H9 (cell line): ENCODE measurements at regions not wholly inside any gene's neighbourhood (a gene's known extent, or its start where the extent isn't known, plus 50 kb on each side); places are given as distances from the start of the nearest gene placed in this dataset.

Experiments used
- DNase-seq: peaks from one replicate; pipeline ENCODE4 v3.0.0-alpha.2; 2017
- H2AFZ ChIP-seq: one replicate; pipeline ENCODE4 v1.6.1; 2013; ENCODE audit warnings: mild to moderate bottlenecking, low read length, control low read depth, moderate library complexity
- H2AK5ac ChIP-seq: 2 replicates; pipeline ENCODE4 v1.6.1; 2013; ENCODE audit warnings: low read length, control low read depth, mixed read lengths; ENCODE audit not compliant: insufficient read length
- H2BK120ac ChIP-seq: one replicate; pipeline ENCODE4 v1.6.1; 2013; ENCODE audit warnings: low read depth, mild to moderate bottlenecking, low read length, control low read depth, inconsistent platforms; ENCODE audit not compliant: poor library complexity, severe bottlenecking
- H2BK12ac ChIP-seq: 2 replicates; pipeline ENCODE4 v1.6.1; 2013; ENCODE audit warnings: low read length, control low read depth, mixed read lengths, low read depth; ENCODE audit not compliant: insufficient read length
- H2BK15ac ChIP-seq: 2 replicates; pipeline ENCODE4 v1.6.1; 2013; ENCODE audit warnings: low read depth, low read length, control low read depth
- H2BK20ac ChIP-seq: one replicate; pipeline ENCODE4 v1.6.1; 2013; ENCODE audit warnings: low read depth, mild to moderate bottlenecking, low read length, control low read depth, inconsistent platforms; ENCODE audit not compliant: poor library complexity, severe bottlenecking
- H2BK5ac ChIP-seq: 2 replicates; pipeline ENCODE4 v1.6.1; 2013; ENCODE audit warnings: low read length, control low read depth, mixed read lengths; ENCODE audit not compliant: insufficient read length
- H3K14ac ChIP-seq: 2 replicates; pipeline ENCODE4 v1.6.1; 2013; ENCODE audit warnings: low read length, control low read depth; ENCODE audit not compliant: insufficient read depth
- H3K18ac ChIP-seq: 2 replicates; pipeline ENCODE4 v1.6.1; 2013; ENCODE audit warnings: low read depth, mild to moderate bottlenecking, mixed read lengths, low read length, control low read depth; ENCODE audit not compliant: insufficient read length
- H3K23ac ChIP-seq: 2 replicates; pipeline ENCODE4 v1.6.1; 2013; ENCODE audit warnings: low read length, control low read depth, mixed read lengths, low read depth; ENCODE audit not compliant: insufficient read length
- H3K23me2 ChIP-seq: 2 replicates; pipeline ENCODE4 v1.6.1; 2013; ENCODE audit warnings: low read depth, mild to moderate bottlenecking, mixed read lengths, low read length, control low read depth; ENCODE audit not compliant: insufficient read length, poor library complexity, severe bottlenecking
- H3K27ac ChIP-seq: 2 replicates; pipeline ENCODE4 v1.5.1; 2013; ENCODE audit warnings: low read length, control low read depth, mixed read lengths, low read depth; ENCODE audit not compliant: insufficient read length
- H3K27me3 ChIP-seq: 2 replicates; pipeline ENCODE4 v1.6.1; 2013; ENCODE audit warnings: low read length, control low read depth, inconsistent platforms; ENCODE audit not compliant: insufficient read depth
- H3K4ac ChIP-seq: 2 replicates; pipeline ENCODE4 v1.6.1; 2013; ENCODE audit warnings: low read depth, mild to moderate bottlenecking, control low read depth, inconsistent platforms, low read length, moderate library complexity
- H3K4me1 ChIP-seq: 2 replicates; pipeline ENCODE4 v1.6.1; 2013; ENCODE audit warnings: low read length, control low read depth, inconsistent platforms; ENCODE audit not compliant: insufficient read depth
- H3K4me2 ChIP-seq: 2 replicates; pipeline ENCODE4 v1.6.1; 2013; ENCODE audit warnings: low read length, control low read depth, mixed read lengths; ENCODE audit not compliant: insufficient read length, insufficient read depth
- H3K56ac ChIP-seq: 2 replicates; pipeline ENCODE4 v1.6.1; 2013; ENCODE audit warnings: low read depth, mild to moderate bottlenecking, mixed read lengths, low read length, control low read depth; ENCODE audit not compliant: insufficient read length
- H3K79me1 ChIP-seq: 2 replicates; pipeline ENCODE4 v1.6.1; 2013; ENCODE audit warnings: low read depth, mild to moderate bottlenecking, moderate library complexity, low read length, control low read depth, inconsistent platforms; ENCODE audit not compliant: insufficient read depth, poor library complexity, severe bottlenecking
- H3K79me2 ChIP-seq: 2 replicates; pipeline ENCODE4 v1.6.1; 2013; ENCODE audit warnings: low read length, control low read depth, inconsistent platforms; ENCODE audit not compliant: insufficient read depth
- H3K9ac ChIP-seq: 2 replicates; pipeline ENCODE4 v1.6.1; 2013; ENCODE audit warnings: low read length, control low read depth, mixed read lengths; ENCODE audit not compliant: insufficient read length; ENCODE audit errors: extremely low read depth
- H3K9me3 ChIP-seq: one replicate; pipeline ENCODE4 v1.6.1; 2013; ENCODE audit warnings: low read depth, low read length, inconsistent platforms; ENCODE audit not compliant: control insufficient read depth
- H3T11ph ChIP-seq: one replicate; pipeline ENCODE4 v1.6.1; 2013; ENCODE audit warnings: mild to moderate bottlenecking, low read length, control low read depth, inconsistent platforms
- H4K20me1 ChIP-seq: one replicate; pipeline ENCODE4 v1.6.1; 2013; ENCODE audit not compliant: control insufficient read depth, insufficient read length, insufficient read depth
- H4K5ac ChIP-seq: 2 replicates; pipeline ENCODE4 v1.6.1; 2013; ENCODE audit warnings: low read depth, mild to moderate bottlenecking, mixed read lengths, low read length, control low read depth; ENCODE audit not compliant: insufficient read length
- H4K8ac ChIP-seq: replicated peaks from 2 replicates; pipeline ENCODE4 v1.6.1; 2013; ENCODE audit warnings: low read length, control low read depth, mixed read lengths, low read depth; ENCODE audit not compliant: insufficient read length
- H4K91ac ChIP-seq: 2 replicates; pipeline ENCODE4 v1.6.1; 2013; ENCODE audit warnings: low read depth, mild to moderate bottlenecking, moderate library complexity, mixed read lengths, low read length, control low read depth; ENCODE audit not compliant: insufficient read length
- H3K27ac Mint-ChIP-seq, 3 experiments: 2 replicates in 2 of 3; 3 replicates in 1 of 3; pipeline ENCODE4 v1.8.0; 2020 to 2021; ENCODE audit warnings: mixed read lengths in 3 of 3, mild to moderate bottlenecking in 1 of 3, moderate library complexity in 1 of 3
- H3K27me3 Mint-ChIP-seq: 2 replicates; pipeline ENCODE4 v1.8.0; 2021; ENCODE audit warnings: low read depth, mild to moderate bottlenecking, moderate library complexity, mixed read lengths
- H3K36me3 Mint-ChIP-seq, 3 experiments: 2 replicates in 2 of 3; 3 replicates in 1 of 3; pipeline ENCODE4 v1.8.0; 2020 to 2021; ENCODE audit warnings: low read depth in 3 of 3, mixed read lengths in 3 of 3; ENCODE audit not compliant: insufficient read depth in 1 of 3
- H3K4me1 Mint-ChIP-seq, 2 experiments: 2 replicates each; pipeline ENCODE4 v1.8.0; 2020; ENCODE audit warnings: mixed read lengths in 2 of 2
- H3K4me3 Mint-ChIP-seq, 2 experiments: 2 replicates in 1 of 2; 3 replicates in 1 of 2; pipeline ENCODE4 v1.8.0; 2020 to 2021; ENCODE audit warnings: mild to moderate bottlenecking in 2 of 2, mixed read lengths in 2 of 2, moderate library complexity in 1 of 2
- H3K9me3 Mint-ChIP-seq, 2 experiments: 2 replicates in 1 of 2; 3 replicates in 1 of 2; pipeline ENCODE4 v1.8.0; 2020; ENCODE audit warnings: mild to moderate bottlenecking in 2 of 2, mixed read lengths in 2 of 2, moderate library complexity in 1 of 2
- CTCF ChIP-seq: fragments of 200-600 bp; sonication (generic); conservative IDR thresholded peaks from 3 replicates; pipeline ENCODE4 v1.8.0; 2021; ENCODE audit warnings: antibody characterized with exemption, mild to moderate bottlenecking
- WGBS: extraction: QIAGEN DNeasy Blood & Tissue Kit; methylation state at CpG from one replicate; pipeline ENCODE4 v1.1.7; 2013; ENCODE audit warnings: missing lambda C conversion rate, low lambda C conversion rate, mixed read lengths; ENCODE audit not compliant: insufficient read length; ENCODE audit errors: extremely low coverage; 5-methylcytosine and 5-hydroxymethylcytosine counted together

GRCh38 chr5:97405941-97406340 lies 222.9 kb upstream of the RIOK2 start:
- H3K79me2 ChIP-seq, result no peaks in the 10 kb centered on the region
- H2BK20ac ChIP-seq, result no peak overlapping the region
- no peak overlapping the region for H3K27ac Mint-ChIP-seq
- H3T11ph ChIP-seq, result no peak overlapping the region
- DNase-seq, result no peak
- H2BK120ac ChIP-seq, result no peak overlapping the region
- no peaks in the 10 kb centered on the region for H4K20me1 ChIP-seq
- no peak overlapping the region for H3K56ac ChIP-seq
- no peak overlapping the region for H3K4me3 Mint-ChIP-seq
- H3K23ac ChIP-seq, result no peak overlapping the region
- H3K18ac ChIP-seq, result no peak overlapping the region
- H3K27ac ChIP-seq, result no peak overlapping the region
- no peak overlapping the region for H3K4me2 ChIP-seq
- H3K9me3 ChIP-seq, result no peaks in the 10 kb centered on the region
- no peaks in the 10 kb centered on the region; the same call in 1 of the 2 replicates for H3K4me1 ChIP-seq
- peaks cover 21 to 23% of the 10 kb centered on the region in 2 experiments for H3K4me1 Mint-ChIP-seq
- H2BK5ac ChIP-seq, result no peak overlapping the region
- no peak overlapping the region for H2BK12ac ChIP-seq
- H3K9me3 Mint-ChIP-seq, result peaks cover 4 to 12% of the 10 kb centered on the region in 2 experiments; a peak in 4 of 5 replicates
- no CpG with 5 or more reads among the region's 9 CpGs for WGBS
- H3K4ac ChIP-seq, result no peak overlapping the region
- no peak for TF ChIP-seq CTCF
- peaks cover 8 to 20% (median 9%) of the 10 kb centered on the region in 3 experiments; a peak in 6 of 7 replicates for H3K36me3 Mint-ChIP-seq
- no peaks in the 10 kb centered on the region for H3K27me3 ChIP-seq
- no peak overlapping the region for H4K91ac ChIP-seq
- H2AFZ ChIP-seq, result no peak overlapping the region
- H2AK5ac ChIP-seq, result no peak overlapping the region
- no peak overlapping the region; the same call in 1 of the 2 replicates for H3K14ac ChIP-seq
- no peaks in the 10 kb centered on the region; the same call in 1 of the 2 replicates for H3K27me3 Mint-ChIP-seq
- no peak overlapping the region for H2BK15ac ChIP-seq
- H3K9ac ChIP-seq, result no peak overlapping the region
- no peak overlapping the region for H4K8ac ChIP-seq
- no peak overlapping the region for H4K5ac ChIP-seq
- H3K23me2 ChIP-seq, result no peaks in the 10 kb centered on the region
- no peaks in the 10 kb centered on the region for H3K79me1 ChIP-seq
